ENCODE measurements at regions not wholly inside any gene's neighbourhood (a gene's known extent, or its start where the extent isn't known, plus 50 kb on each side); places are given as distances from the start of the nearest gene placed in this dataset.

- intact Hi-C loops (cut with DNase I): no loop called here
- TF ChIP-seq POLR2A (IDR thresholded peaks at IDR 0.05) (no peak), POLR2AphosphoS5 (IDR thresholded peaks at IDR 0.05; ENCODE audit: insufficient read depth in 1 of 2, low read depth in 1 of 2) (no peak)
- TF ChIP-seq, protein P1, sequence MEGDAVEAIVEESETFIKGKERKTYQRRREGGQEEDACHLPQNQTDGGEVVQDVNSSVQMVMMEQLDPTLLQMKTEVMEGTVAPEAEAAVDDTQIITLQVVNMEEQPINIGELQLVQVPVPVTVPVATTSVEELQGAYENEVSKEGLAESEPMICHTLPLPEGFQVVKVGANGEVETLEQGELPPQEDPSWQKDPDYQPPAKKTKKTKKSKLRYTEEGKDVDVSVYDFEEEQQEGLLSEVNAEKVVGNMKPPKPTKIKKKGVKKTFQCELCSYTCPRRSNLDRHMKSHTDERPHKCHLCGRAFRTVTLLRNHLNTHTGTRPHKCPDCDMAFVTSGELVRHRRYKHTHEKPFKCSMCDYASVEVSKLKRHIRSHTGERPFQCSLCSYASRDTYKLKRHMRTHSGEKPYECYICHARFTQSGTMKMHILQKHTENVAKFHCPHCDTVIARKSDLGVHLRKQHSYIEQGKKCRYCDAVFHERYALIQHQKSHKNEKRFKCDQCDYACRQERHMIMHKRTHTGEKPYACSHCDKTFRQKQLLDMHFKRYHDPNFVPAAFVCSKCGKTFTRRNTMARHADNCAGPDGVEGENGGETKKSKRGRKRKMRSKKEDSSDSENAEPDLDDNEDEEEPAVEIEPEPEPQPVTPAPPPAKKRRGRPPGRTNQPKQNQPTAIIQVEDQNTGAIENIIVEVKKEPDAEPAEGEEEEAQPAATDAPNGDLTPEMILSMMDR (IDR thresholded peaks at IDR 0.05): no peak
- H3K27me3 ChIP-seq: no peaks in the 10 kb centered on the region
- no peak overlapping the region for H3K4me3 ChIP-seq
- no peak overlapping the region for H3K27ac ChIP-seq
- H3K4me1 ChIP-seq: no peaks in the 10 kb centered on the region
- H3K9me3 ChIP-seq: no peaks in the 10 kb centered on the region
- no peaks in the 10 kb centered on the region for H3K36me3 ChIP-seq
- DNase-seq (ENCODE audit: extremely low spot score in 2 of 2): no peak
Measured at GRCh38 chr7:145848691-145849090, 267.9 kb upstream of the CNTNAP2 start.

DNA sequence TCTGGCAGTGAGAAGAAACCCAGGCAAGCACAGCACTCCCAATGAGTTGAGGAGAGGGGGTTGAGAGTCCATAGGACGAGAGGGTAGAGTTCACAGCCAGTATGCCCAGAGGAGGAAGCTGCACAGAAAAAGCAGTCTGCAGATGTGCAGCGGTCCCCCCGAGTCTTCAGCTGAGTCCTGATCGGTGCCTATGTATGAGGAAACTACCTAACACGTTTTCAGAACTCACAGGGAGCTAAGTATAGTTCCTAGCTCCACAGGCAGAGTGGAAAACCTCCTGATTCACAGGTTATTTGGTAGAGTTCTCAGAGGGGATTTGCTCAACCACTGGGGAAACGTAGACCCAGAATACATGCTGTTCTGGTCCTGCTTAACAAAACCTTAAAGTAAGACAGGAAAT is 271.3 kb upstream of the CNTNAP2 start:
- no peaks in the 10 kb centered on the region for H3K9me3 ChIP-seq
- no peak overlapping the region for H3K4me3 ChIP-seq
- DNase-seq (ENCODE audit: extremely low spot score in 2 of 2): no peak
- TF ChIP-seq POLR2A (IDR thresholded peaks at IDR 0.05) (no peak), POLR2AphosphoS5 (IDR thresholded peaks at IDR 0.05; ENCODE audit: insufficient read depth in 1 of 2, low read depth in 1 of 2) (no peak)
- TF ChIP-seq, protein P1 (IDR thresholded peaks at IDR 0.05): no peak
- H3K36me3 ChIP-seq: no peaks in the 10 kb centered on the region
- H3K4me1 ChIP-seq: no peaks in the 10 kb centered on the region
- no peaks in the 10 kb centered on the region for H3K27me3 ChIP-seq
- intact Hi-C loops (cut with DNase I): no loop called here
- no peak overlapping the region for H3K27ac ChIP-seq

DNA sequence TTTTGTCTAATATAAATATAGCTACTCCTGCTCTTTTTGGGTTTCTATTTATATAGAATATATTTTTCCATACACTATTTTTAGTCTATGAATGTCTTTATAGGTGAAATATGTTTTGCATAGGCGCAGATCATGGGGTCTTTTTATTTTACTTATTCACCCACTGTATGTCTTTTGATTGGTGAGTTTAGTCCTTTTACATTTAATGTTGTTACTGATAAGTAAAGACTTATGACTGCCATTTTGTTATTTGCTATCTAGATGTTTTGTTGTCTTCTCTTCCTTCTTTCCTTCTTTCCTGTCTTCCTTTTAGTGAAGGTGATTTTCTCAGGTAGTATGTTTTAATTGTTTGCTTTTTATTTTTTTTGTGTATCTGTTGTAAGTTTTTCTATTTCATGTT is 276.8 kb upstream of the CNTNAP2 start:
- Histone ChIP-seq H3K9me3 (no peaks in the 10 kb centered on the region), H3K27me3 (no peaks in the 10 kb centered on the region), H3K4me3 (no peak overlapping the region), H3K27ac (no peak overlapping the region), H3K36me3 (no peaks in the 10 kb centered on the region), H3K4me1 (no peaks in the 10 kb centered on the region)
- TF ChIP-seq POLR2AphosphoS5 (IDR thresholded peaks at IDR 0.05; ENCODE audit: insufficient read depth in 1 of 2, low read depth in 1 of 2) (no peak), POLR2A (IDR thresholded peaks at IDR 0.05) (no peak)
- TF ChIP-seq, protein P1 (IDR thresholded peaks at IDR 0.05): no peak
- DNase-seq (ENCODE audit: extremely low spot score in 2 of 2): no peak
- intact Hi-C loops (cut with DNase I): no loop called here

- TF ChIP-seq POLR2A (IDR thresholded peaks at IDR 0.05): no peak
- no peak for TF ChIP-seq POLR2AphosphoS5 (IDR thresholded peaks at IDR 0.05; ENCODE audit: insufficient read depth in 1 of 2, low read depth in 1 of 2)
- TF ChIP-seq, protein P1 (IDR thresholded peaks at IDR 0.05): no peak
- intact Hi-C loops (cut with DNase I): no loop called here
- no peak overlapping the region for H3K4me3 ChIP-seq
Measured at GRCh38 chr7:145831616-145832206, 284.9 kb upstream of the CNTNAP2 start.

DNA sequence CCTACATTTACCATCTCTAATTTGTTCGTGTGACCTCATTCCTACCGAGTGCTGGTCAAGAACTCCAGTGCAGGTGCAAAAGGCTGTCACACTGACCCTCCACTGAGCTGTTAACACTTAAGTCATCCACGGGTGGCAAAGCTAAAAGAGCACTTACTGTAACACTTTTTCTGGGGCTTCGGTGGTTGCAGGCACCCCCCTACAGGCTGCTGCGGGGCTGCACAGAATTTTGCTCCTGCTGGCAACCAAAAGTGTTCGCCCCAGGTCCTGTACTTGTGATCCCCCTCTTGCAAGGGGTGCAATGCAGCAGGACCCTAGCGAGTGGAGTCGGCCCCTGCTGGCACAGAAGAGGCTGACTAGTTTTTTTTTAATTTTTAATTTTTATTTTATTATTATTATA is 298.9 kb upstream of the CNTNAP2 start:
- no peak for DNase-seq (ENCODE audit: extremely low spot score in 2 of 2)
- H3K4me1 ChIP-seq: no peaks in the 10 kb centered on the region
- no peaks in the 10 kb centered on the region for H3K9me3 ChIP-seq
- TF ChIP-seq, protein P1 (IDR thresholded peaks at IDR 0.05): no peak
- no peak for TF ChIP-seq POLR2A (IDR thresholded peaks at IDR 0.05)
- no peak for TF ChIP-seq POLR2AphosphoS5 (IDR thresholded peaks at IDR 0.05; ENCODE audit: insufficient read depth in 1 of 2, low read depth in 1 of 2)
- H3K36me3 ChIP-seq: no peaks in the 10 kb centered on the region
- H3K4me3 ChIP-seq: no peak overlapping the region
- intact Hi-C loops (cut with DNase I): no loop called here
- H3K27me3 ChIP-seq: no peaks in the 10 kb centered on the region
- H3K27ac ChIP-seq: no peak overlapping the region

More at GRCh38 chr7:145831616-145832206, 284.9 kb upstream of the CNTNAP2 start:
- no peak overlapping the region for H3K27ac ChIP-seq
- H3K4me1 ChIP-seq: no peaks in the 10 kb centered on the region
- H3K27me3 ChIP-seq: no peaks in the 10 kb centered on the region
- DNase-seq (ENCODE audit: extremely low spot score in 2 of 2): no peak
- no peaks in the 10 kb centered on the region for H3K36me3 ChIP-seq
- H3K9me3 ChIP-seq: no peaks in the 10 kb centered on the region
